Activated T-helper 2 cell treated with anti-CD3 and anti-CD28 coated beads, Interferon-gamma antibody, Interleukin-2, Interleukin-4, amounts not matched to agents 10 μg/mL and 5 μg/mL and 100 μg/mL, durations not matched to agents 14 hours and 24 hours and 36 hours (primary cell): ENCODE measurements at regions not wholly inside any gene's neighbourhood (a gene's known extent, or its start where the extent isn't known, plus 50 kb on each side); places are given as distances from the start of the nearest gene placed in this dataset.
"Not testable (repeated sequence)": the region's sequence is repeated elsewhere in the genome, so short reads cannot be mapped to it uniquely, and the experiment has no call there.

Source experiments
- DNase-seq: peaks from one replicate; pipeline ENCODE4 v3.0.0; 2021; ENCODE audit warnings: low spot score
- H3K27ac Mint-ChIP-seq: one replicate; pipeline ENCODE4 v1.8.0; 2021; ENCODE audit warnings: mixed read lengths
- H3K27me3 Mint-ChIP-seq: one replicate; pipeline ENCODE4 v1.8.0; 2021; ENCODE audit warnings: low read depth, mixed read lengths
- H3K36me3 Mint-ChIP-seq: one replicate; pipeline ENCODE4 v1.8.0; 2021; ENCODE audit warnings: low read depth, mixed read lengths
- H3K4me1 Mint-ChIP-seq: one replicate; pipeline ENCODE4 v1.8.0; 2021; ENCODE audit warnings: low read depth, mixed read lengths
- H3K4me3 Mint-ChIP-seq: one replicate; pipeline ENCODE4 v1.8.0; 2021; ENCODE audit warnings: low read depth, mild to moderate bottlenecking, moderate library complexity, mixed read lengths
- H3K9me3 Mint-ChIP-seq: one replicate; pipeline ENCODE4 v1.8.0; 2021; ENCODE audit warnings: mixed read lengths
- intact Hi-C: fragments of 100-400 bp; cut with micrococcal nuclease; formaldehyde crosslinking; loops from one replicate; pipeline ENCODE4 v1.15.1; 2023

- DNase-seq, H3K4me3 Mint-ChIP-seq, H3K27ac Mint-ChIP-seq, H3K27me3 Mint-ChIP-seq, intact Hi-C loops, H3K36me3 Mint-ChIP-seq, H3K4me1 Mint-ChIP-seq: not testable (repeated sequence)
- peaks cover 65% of the 10 kb centered on the region for H3K9me3 Mint-ChIP-seq
Measured at GRCh38 chr21:9943639-9944038, 577.7 kb upstream of the TPTE start.

- H3K36me3 Mint-ChIP-seq, H3K4me3 Mint-ChIP-seq, intact Hi-C loops, H3K27ac Mint-ChIP-seq, DNase-seq, H3K4me1 Mint-ChIP-seq, H3K27me3 Mint-ChIP-seq: not testable (repeated sequence)
- peaks cover 74% of the 10 kb centered on the region for H3K9me3 Mint-ChIP-seq
Measured at GRCh38 chr21:9946057-9946456, 575.3 kb upstream of the TPTE start.

GRCh38 chr21:9949510-9950289 is 571.7 kb upstream of the TPTE start:
- H3K4me3 Mint-ChIP-seq, H3K27ac Mint-ChIP-seq, H3K27me3 Mint-ChIP-seq, DNase-seq, H3K36me3 Mint-ChIP-seq, H3K4me1 Mint-ChIP-seq, intact Hi-C loops: not testable (repeated sequence)
- peaks cover 69% of the 10 kb centered on the region for H3K9me3 Mint-ChIP-seq

- H3K27me3 Mint-ChIP-seq, intact Hi-C loops, H3K27ac Mint-ChIP-seq, H3K4me1 Mint-ChIP-seq, H3K4me3 Mint-ChIP-seq, H3K36me3 Mint-ChIP-seq, DNase-seq: not testable (repeated sequence)
- H3K9me3 Mint-ChIP-seq = peaks cover 64% of the 10 kb centered on the region
Measured at GRCh38 chr21:9950363-9950762, 571.0 kb upstream of the TPTE start.

- not testable (repeated sequence) for H3K36me3 Mint-ChIP-seq, DNase-seq
Measured at GRCh38 chr21:9958791-9959190, 562.6 kb upstream of the TPTE start.

GRCh38 chr21:9959220-9959964 is 562.0 kb upstream of the TPTE start:
- H3K4me1 Mint-ChIP-seq, intact Hi-C loops, DNase-seq, H3K4me3 Mint-ChIP-seq, H3K27ac Mint-ChIP-seq, H3K36me3 Mint-ChIP-seq, H3K27me3 Mint-ChIP-seq: not testable (repeated sequence)
- H3K9me3 Mint-ChIP-seq = peaks cover 17% of the 10 kb centered on the region

More at GRCh38 chr21:9958791-9959190, 562.6 kb upstream of the TPTE start:
- H3K4me1 Mint-ChIP-seq, H3K27me3 Mint-ChIP-seq, H3K4me3 Mint-ChIP-seq, intact Hi-C loops, H3K27ac Mint-ChIP-seq: not testable (repeated sequence)
- H3K9me3 Mint-ChIP-seq = peaks cover 18% of the 10 kb centered on the region

GRCh38 chr21:9969399-9969798 is 552.0 kb upstream of the TPTE start:
- H3K9me3 Mint-ChIP-seq = peaks cover 41% of the 10 kb centered on the region
- H3K4me1 Mint-ChIP-seq, intact Hi-C loops, DNase-seq, H3K36me3 Mint-ChIP-seq, H3K27ac Mint-ChIP-seq, H3K4me3 Mint-ChIP-seq, H3K27me3 Mint-ChIP-seq: not testable (repeated sequence)

GRCh38 chr21:9972018-9972417 is 549.4 kb upstream of the TPTE start:
- H3K4me1 Mint-ChIP-seq, H3K4me3 Mint-ChIP-seq, H3K27me3 Mint-ChIP-seq, DNase-seq, intact Hi-C loops, H3K36me3 Mint-ChIP-seq, H3K27ac Mint-ChIP-seq: not testable (repeated sequence)
- peaks cover 28% of the 10 kb centered on the region for H3K9me3 Mint-ChIP-seq

- H3K27me3 Mint-ChIP-seq, intact Hi-C loops, H3K36me3 Mint-ChIP-seq, H3K27ac Mint-ChIP-seq, DNase-seq, H3K4me1 Mint-ChIP-seq, H3K4me3 Mint-ChIP-seq: not testable (repeated sequence)
- peaks cover 40% of the 10 kb centered on the region for H3K9me3 Mint-ChIP-seq
Measured at GRCh38 chr21:9978371-9978770, 543.0 kb upstream of the TPTE start.

- H3K4me3 Mint-ChIP-seq, H3K27me3 Mint-ChIP-seq, H3K36me3 Mint-ChIP-seq, H3K4me1 Mint-ChIP-seq, DNase-seq, H3K27ac Mint-ChIP-seq, intact Hi-C loops: not testable (repeated sequence)
- H3K9me3 Mint-ChIP-seq = peaks cover 27% of the 10 kb centered on the region
Measured at GRCh38 chr21:9997507-9997906, 523.9 kb upstream of the TPTE start.

GRCh38 chr21:10002762-10003313 is 518.5 kb upstream of the TPTE start:
- intact Hi-C loops, H3K4me3 Mint-ChIP-seq, H3K4me1 Mint-ChIP-seq, H3K36me3 Mint-ChIP-seq, DNase-seq, H3K27me3 Mint-ChIP-seq, H3K27ac Mint-ChIP-seq: not testable (repeated sequence)
- peaks cover 42% of the 10 kb centered on the region for H3K9me3 Mint-ChIP-seq

- not testable (repeated sequence) for H3K36me3 Mint-ChIP-seq, H3K27ac Mint-ChIP-seq, H3K4me1 Mint-ChIP-seq
Measured at GRCh38 chr21:10005791-10006190, 515.6 kb upstream of the TPTE start.

GRCh38 chr21:10016991-10017390 is 504.4 kb upstream of the TPTE start:
- H3K27me3 Mint-ChIP-seq, DNase-seq, H3K4me1 Mint-ChIP-seq, H3K4me3 Mint-ChIP-seq, intact Hi-C loops, H3K36me3 Mint-ChIP-seq, H3K27ac Mint-ChIP-seq: not testable (repeated sequence)
- peaks cover 23% of the 10 kb centered on the region for H3K9me3 Mint-ChIP-seq

More at GRCh38 chr21:10005791-10006190, 515.6 kb upstream of the TPTE start:
- H3K27me3 Mint-ChIP-seq, DNase-seq, H3K4me3 Mint-ChIP-seq, intact Hi-C loops: not testable (repeated sequence)
- H3K9me3 Mint-ChIP-seq = peaks cover 46% of the 10 kb centered on the region
